Stimulated activated effector memory CD8-positive, alpha-beta T cell treated with anti-CD3 and anti-CD28 coated beads, Interleukin-12 subunit alpha, Interleukin-12 subunit beta, amount 100 ng/mL, for 72 hours (primary cell): ENCODE measurements at regions not wholly inside any gene's neighbourhood (a gene's known extent, or its start where the extent isn't known, plus 50 kb on each side); places are given as distances from the start of the nearest gene placed in this dataset.

Experiments
- ATAC-seq: fragments of 150-1000 bp; cut with Tn5 transposase; 2 replicates; pipeline ENCODE4 v1.10.0; 2021
- DNase-seq, 2 donors: peaks; one replicate each; pipeline ENCODE4 v3.0.0; 2021 to 2022; ENCODE audit warnings: low spot score in 2 of 2
- H3K27ac Mint-ChIP-seq: one replicate; pipeline ENCODE4 v1.8.0; 2022; ENCODE audit warnings: mild to moderate bottlenecking, mixed read lengths
- H3K36me3 Mint-ChIP-seq: one replicate; pipeline ENCODE4 v1.8.0; 2022; ENCODE audit warnings: mild to moderate bottlenecking, mixed read lengths
- H3K4me1 Mint-ChIP-seq: one replicate; pipeline ENCODE4 v1.8.0; 2022; ENCODE audit warnings: mixed read lengths
- H3K4me3 Mint-ChIP-seq: one replicate; pipeline ENCODE4 v1.8.0; 2022; ENCODE audit warnings: mild to moderate bottlenecking, mixed read lengths
- H3K9me3 Mint-ChIP-seq: one replicate; pipeline ENCODE4 v1.8.0; 2022; ENCODE audit warnings: mixed read lengths

- no peak for DNase-seq
- H3K4me3 Mint-ChIP-seq: no peak overlapping the region
- no peak for ATAC-seq
- no peaks in the 10 kb centered on the region for H3K4me1 Mint-ChIP-seq
- no peaks in the 10 kb centered on the region for H3K36me3 Mint-ChIP-seq
- no peak overlapping the region for H3K27ac Mint-ChIP-seq
- H3K9me3 Mint-ChIP-seq: peaks cover 10% of the 10 kb centered on the region
These were observed 997.9 kb upstream of the TENM3 start for GRCh38 chr4:181245326-181245725.

- H3K4me1 Mint-ChIP-seq: no peaks in the 10 kb centered on the region
- no peaks in the 10 kb centered on the region for H3K36me3 Mint-ChIP-seq
- no peak for ATAC-seq
- H3K4me3 Mint-ChIP-seq: no peak overlapping the region
- no peak for DNase-seq
- peaks cover 21% of the 10 kb centered on the region for H3K9me3 Mint-ChIP-seq
- H3K27ac Mint-ChIP-seq: no peak overlapping the region
These were observed 994.2 kb upstream of the TENM3 start for GRCh38 chr4:181249031-181249430.

- no peaks in the 10 kb centered on the region for H3K4me1 Mint-ChIP-seq
These were observed 988.4 kb upstream of the TENM3 start for GRCh38 chr4:181254771-181255170.

GRCh38 chr4:181258569-181258968 is 984.6 kb upstream of the TENM3 start:
- Mint-ChIP-seq H3K36me3 (no peaks in the 10 kb centered on the region), H3K9me3 (peaks cover 12% of the 10 kb centered on the region), H3K4me1 (no peaks in the 10 kb centered on the region), H3K27ac (no peak overlapping the region), H3K4me3 (no peak overlapping the region)
- ATAC-seq (no peak), DNase-seq (no peak)

More at GRCh38 chr4:181254771-181255170, 988.4 kb upstream of the TENM3 start:
- no peak overlapping the region for H3K27ac Mint-ChIP-seq
- DNase-seq (no peak), ATAC-seq (no peak)
- no peak overlapping the region for H3K4me3 Mint-ChIP-seq
- no peaks in the 10 kb centered on the region for H3K36me3 Mint-ChIP-seq
- H3K9me3 Mint-ChIP-seq: peaks cover 25% of the 10 kb centered on the region

- Mint-ChIP-seq H3K4me3 (no peak overlapping the region), H3K9me3 (peaks cover 9% of the 10 kb centered on the region), H3K4me1 (no peaks in the 10 kb centered on the region)
These were observed 984.0 kb upstream of the TENM3 start for GRCh38 chr4:181259081-181259709.

GRCh38 chr4:181261279-181261678 is 981.9 kb upstream of the TENM3 start:
- peaks cover 12% of the 10 kb centered on the region for H3K9me3 Mint-ChIP-seq
- no peak overlapping the region for H3K27ac Mint-ChIP-seq
- ATAC-seq (no peak), DNase-seq (no peak)
- no peaks in the 10 kb centered on the region for H3K4me1 Mint-ChIP-seq
- H3K36me3 Mint-ChIP-seq: no peaks in the 10 kb centered on the region
- no peak overlapping the region for H3K4me3 Mint-ChIP-seq

More at GRCh38 chr4:181259081-181259709, 984.0 kb upstream of the TENM3 start:
- DNase-seq (no peak), ATAC-seq (no peak)
- no peak overlapping the region for H3K27ac Mint-ChIP-seq
- H3K36me3 Mint-ChIP-seq: no peaks in the 10 kb centered on the region

GRCh38 chr4:181264893-181265292 is 978.3 kb upstream of the TENM3 start:
- no peak for DNase-seq
- Mint-ChIP-seq H3K4me3 (no peak overlapping the region), H3K9me3 (peaks cover 3% of the 10 kb centered on the region), H3K36me3 (no peaks in the 10 kb centered on the region), H3K27ac (no peak overlapping the region), H3K4me1 (no peaks in the 10 kb centered on the region)
- ATAC-seq: no peak

- no peak for DNase-seq
- Mint-ChIP-seq H3K4me1 (no peaks in the 10 kb centered on the region), H3K36me3 (no peaks in the 10 kb centered on the region), H3K27ac (no peak overlapping the region), H3K9me3 (peaks cover 3% of the 10 kb centered on the region), H3K4me3 (no peak overlapping the region)
- ATAC-seq: no peak
These were observed 977.8 kb upstream of the TENM3 start for GRCh38 chr4:181265370-181265769.

- H3K9me3 Mint-ChIP-seq: peaks cover 7% of the 10 kb centered on the region
- no peak for DNase-seq
- H3K36me3 Mint-ChIP-seq: no peaks in the 10 kb centered on the region
- no peak for ATAC-seq
- H3K4me1 Mint-ChIP-seq: no peaks in the 10 kb centered on the region
- no peak overlapping the region for H3K27ac Mint-ChIP-seq
- no peak overlapping the region for H3K4me3 Mint-ChIP-seq
These were observed 972.0 kb upstream of the TENM3 start for GRCh38 chr4:181271116-181271640.

- DNase-seq (no peak), ATAC-seq (no peak)
- Mint-ChIP-seq H3K27ac (no peak overlapping the region), H3K4me3 (no peak overlapping the region), H3K4me1 (no peaks in the 10 kb centered on the region), H3K9me3 (peaks cover 10% of the 10 kb centered on the region), H3K36me3 (no peaks in the 10 kb centered on the region)
These were observed 970.8 kb upstream of the TENM3 start for GRCh38 chr4:181272422-181272821.

- Mint-ChIP-seq H3K4me1 (no peaks in the 10 kb centered on the region), H3K9me3 (peaks cover 8% of the 10 kb centered on the region), H3K4me3 (no peak overlapping the region), H3K36me3 (no peaks in the 10 kb centered on the region), H3K27ac (no peak overlapping the region)
- no peak for ATAC-seq
- no peak for DNase-seq
These were observed 964.3 kb upstream of the TENM3 start for GRCh38 chr4:181278941-181279340.

- no peak overlapping the region for H3K4me3 Mint-ChIP-seq
These were observed 961.8 kb upstream of the TENM3 start for GRCh38 chr4:181281451-181281850.

GRCh38 chr4:181289198-181289597 is 954.0 kb upstream of the TENM3 start:
- Mint-ChIP-seq H3K9me3 (peaks cover 2% of the 10 kb centered on the region), H3K4me1 (no peaks in the 10 kb centered on the region), H3K4me3 (no peak overlapping the region), H3K36me3 (no peaks in the 10 kb centered on the region), H3K27ac (no peak overlapping the region)
- no peak for DNase-seq
- ATAC-seq: no peak

More at GRCh38 chr4:181281451-181281850, 961.8 kb upstream of the TENM3 start:
- ATAC-seq (no peak), DNase-seq (no peak)
- H3K27ac Mint-ChIP-seq: no peak overlapping the region
- H3K9me3 Mint-ChIP-seq: peaks cover 8% of the 10 kb centered on the region
- no peaks in the 10 kb centered on the region for H3K4me1 Mint-ChIP-seq
- H3K36me3 Mint-ChIP-seq: no peaks in the 10 kb centered on the region

- DNase-seq (no peak), ATAC-seq (no peak)
- H3K4me3 Mint-ChIP-seq: no peak overlapping the region
- no peak overlapping the region for H3K27ac Mint-ChIP-seq
- H3K9me3 Mint-ChIP-seq: peaks cover 6% of the 10 kb centered on the region
- H3K36me3 Mint-ChIP-seq: no peaks in the 10 kb centered on the region
- no peaks in the 10 kb centered on the region for H3K4me1 Mint-ChIP-seq
These were observed 951.6 kb upstream of the TENM3 start for GRCh38 chr4:181291615-181292014.

- no peaks in the 10 kb centered on the region for H3K36me3 Mint-ChIP-seq
- H3K27ac Mint-ChIP-seq: no peak overlapping the region
- no peak for DNase-seq
- no peak overlapping the region for H3K4me3 Mint-ChIP-seq
- peaks cover 12% of the 10 kb centered on the region for H3K9me3 Mint-ChIP-seq
- no peaks in the 10 kb centered on the region for H3K4me1 Mint-ChIP-seq
- ATAC-seq: no peak
These were observed 950.2 kb upstream of the TENM3 start for GRCh38 chr4:181293014-181293413.

GRCh38 chr4:181293541-181293940 is 949.7 kb upstream of the TENM3 start:
- no peak for DNase-seq
- H3K27ac Mint-ChIP-seq: no peak overlapping the region
- H3K4me3 Mint-ChIP-seq: no peak overlapping the region
- H3K36me3 Mint-ChIP-seq: no peaks in the 10 kb centered on the region
- H3K4me1 Mint-ChIP-seq: no peaks in the 10 kb centered on the region
- H3K9me3 Mint-ChIP-seq: peaks cover 12% of the 10 kb centered on the region
- ATAC-seq: no peak
